ENCODE measurements at regions not wholly inside any gene's neighbourhood (a gene's known extent, or its start where the extent isn't known, plus 50 kb on each side); places are given as distances from the start of the nearest gene placed in this dataset.

DNA sequence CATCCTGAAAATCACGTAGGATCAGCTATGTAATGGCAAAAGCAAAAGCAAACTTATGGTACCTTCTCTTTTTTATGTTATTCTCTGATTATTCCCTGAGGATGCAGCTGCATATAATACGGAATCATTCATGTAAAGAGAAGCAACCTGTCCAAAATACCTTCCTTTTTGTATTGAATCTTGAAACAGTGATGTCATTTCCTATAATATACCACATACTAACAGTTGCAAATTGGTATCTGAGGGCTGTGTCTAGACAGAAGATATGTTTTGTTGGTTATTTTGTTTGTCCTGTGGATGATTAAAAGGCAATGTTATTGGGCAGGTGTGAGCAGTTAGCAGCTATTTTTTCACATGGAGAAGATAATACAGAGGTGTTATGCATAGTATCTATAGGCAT is 161.4 kb upstream of the AHI1 start:
- TF ChIP-seq, protein P1, sequence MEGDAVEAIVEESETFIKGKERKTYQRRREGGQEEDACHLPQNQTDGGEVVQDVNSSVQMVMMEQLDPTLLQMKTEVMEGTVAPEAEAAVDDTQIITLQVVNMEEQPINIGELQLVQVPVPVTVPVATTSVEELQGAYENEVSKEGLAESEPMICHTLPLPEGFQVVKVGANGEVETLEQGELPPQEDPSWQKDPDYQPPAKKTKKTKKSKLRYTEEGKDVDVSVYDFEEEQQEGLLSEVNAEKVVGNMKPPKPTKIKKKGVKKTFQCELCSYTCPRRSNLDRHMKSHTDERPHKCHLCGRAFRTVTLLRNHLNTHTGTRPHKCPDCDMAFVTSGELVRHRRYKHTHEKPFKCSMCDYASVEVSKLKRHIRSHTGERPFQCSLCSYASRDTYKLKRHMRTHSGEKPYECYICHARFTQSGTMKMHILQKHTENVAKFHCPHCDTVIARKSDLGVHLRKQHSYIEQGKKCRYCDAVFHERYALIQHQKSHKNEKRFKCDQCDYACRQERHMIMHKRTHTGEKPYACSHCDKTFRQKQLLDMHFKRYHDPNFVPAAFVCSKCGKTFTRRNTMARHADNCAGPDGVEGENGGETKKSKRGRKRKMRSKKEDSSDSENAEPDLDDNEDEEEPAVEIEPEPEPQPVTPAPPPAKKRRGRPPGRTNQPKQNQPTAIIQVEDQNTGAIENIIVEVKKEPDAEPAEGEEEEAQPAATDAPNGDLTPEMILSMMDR (IDR thresholded peaks at IDR 0.05), result no peak
- no peak for TF ChIP-seq POLR2A (IDR thresholded peaks at IDR 0.05)

Measured in thyroid gland (tissue), 4 donors.